ENCODE measurements at regions not wholly inside any gene's neighbourhood (a gene's known extent, or its start where the extent isn't known, plus 50 kb on each side); places are given as distances from the start of the nearest gene placed in this dataset.

- TF ChIP-seq EZH2 (IDR thresholded peaks at IDR 0.05; ENCODE audit: insufficient read depth, poor library complexity, severe bottlenecking), result no peak
- TF ChIP-seq EZH2phosphoT487 (IDR thresholded peaks at IDR 0.05; ENCODE audit: insufficient read depth, low read depth), result no peak
These were observed 52.1 kb upstream of the PAPPA start for GRCh38 chr9:116101516-116101915.
